SKM-1 treated with dmso at 0.1 percent for 144 hours (cell line): ENCODE measurements at regions not wholly inside any gene's neighbourhood (a gene's known extent, or its start where the extent isn't known, plus 50 kb on each side); places are given as distances from the start of the nearest gene placed in this dataset.

ENCODE experiments used
- DNase-seq: peaks from one replicate; lab custom pipeline; 2025; ENCODE audit not compliant: unreplicated experiment; lab: John Stamatoyannopoulos, UW

DNA sequence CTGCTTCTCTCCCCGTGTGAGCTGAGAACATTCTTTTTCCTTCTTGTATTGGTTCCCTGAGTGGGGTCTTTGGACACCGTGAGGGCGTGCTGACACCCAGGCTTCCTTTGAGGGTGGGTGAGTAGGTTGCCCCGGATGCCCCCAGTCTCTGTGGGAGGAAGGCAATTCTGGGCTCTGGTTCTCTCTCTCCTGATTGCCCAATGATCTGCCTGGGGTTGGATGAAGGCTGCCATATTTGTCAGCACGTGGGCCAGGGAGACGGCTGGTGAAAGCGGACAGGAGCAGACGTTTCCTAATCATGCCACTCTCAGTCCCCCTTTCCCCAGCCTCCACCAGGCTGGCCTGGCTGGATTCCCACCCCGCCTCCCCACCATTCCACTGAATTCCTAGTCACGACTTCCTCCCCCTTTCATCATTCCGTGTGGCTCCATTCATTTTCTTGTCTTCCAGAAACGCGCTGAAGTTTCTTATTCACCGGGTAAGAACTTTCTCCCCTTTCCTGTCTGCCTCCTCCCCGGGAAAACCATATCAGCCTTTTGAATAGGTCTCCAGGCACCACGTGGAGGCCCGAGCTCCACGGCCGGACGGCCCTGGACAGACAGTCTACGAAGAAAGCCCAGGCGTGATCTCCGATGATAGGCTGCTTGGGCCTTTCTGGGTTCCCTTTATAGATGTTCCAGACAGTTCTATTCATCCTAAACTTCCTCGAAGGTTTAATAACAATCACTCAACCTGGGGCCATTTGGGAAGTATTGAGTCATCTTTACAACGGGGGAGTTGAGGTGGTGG, 98.7 kb upstream of the NPTX2 start:
- no peak for DNase-seq

DNA sequence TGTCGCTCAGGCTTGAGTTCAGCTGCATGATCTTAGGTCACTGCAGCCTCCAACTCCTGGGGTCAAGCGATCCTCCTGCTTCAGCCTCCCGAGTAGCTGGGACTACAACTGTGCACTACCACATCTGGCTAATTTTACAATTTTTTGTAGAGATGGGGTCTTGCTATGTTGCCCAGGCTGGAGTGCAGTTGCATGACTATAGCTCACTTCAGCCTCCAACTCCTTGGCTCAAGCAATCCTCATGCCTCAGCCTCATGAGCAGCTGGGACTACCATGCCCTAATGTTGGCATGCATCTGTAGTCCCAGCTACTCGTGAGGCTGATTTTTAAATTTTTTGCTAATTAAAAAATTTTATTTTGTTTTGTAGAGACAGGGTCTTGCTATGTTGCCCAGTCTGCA, 101.9 kb upstream of the NPTX2 start:
- DNase-seq = no peak

DNA sequence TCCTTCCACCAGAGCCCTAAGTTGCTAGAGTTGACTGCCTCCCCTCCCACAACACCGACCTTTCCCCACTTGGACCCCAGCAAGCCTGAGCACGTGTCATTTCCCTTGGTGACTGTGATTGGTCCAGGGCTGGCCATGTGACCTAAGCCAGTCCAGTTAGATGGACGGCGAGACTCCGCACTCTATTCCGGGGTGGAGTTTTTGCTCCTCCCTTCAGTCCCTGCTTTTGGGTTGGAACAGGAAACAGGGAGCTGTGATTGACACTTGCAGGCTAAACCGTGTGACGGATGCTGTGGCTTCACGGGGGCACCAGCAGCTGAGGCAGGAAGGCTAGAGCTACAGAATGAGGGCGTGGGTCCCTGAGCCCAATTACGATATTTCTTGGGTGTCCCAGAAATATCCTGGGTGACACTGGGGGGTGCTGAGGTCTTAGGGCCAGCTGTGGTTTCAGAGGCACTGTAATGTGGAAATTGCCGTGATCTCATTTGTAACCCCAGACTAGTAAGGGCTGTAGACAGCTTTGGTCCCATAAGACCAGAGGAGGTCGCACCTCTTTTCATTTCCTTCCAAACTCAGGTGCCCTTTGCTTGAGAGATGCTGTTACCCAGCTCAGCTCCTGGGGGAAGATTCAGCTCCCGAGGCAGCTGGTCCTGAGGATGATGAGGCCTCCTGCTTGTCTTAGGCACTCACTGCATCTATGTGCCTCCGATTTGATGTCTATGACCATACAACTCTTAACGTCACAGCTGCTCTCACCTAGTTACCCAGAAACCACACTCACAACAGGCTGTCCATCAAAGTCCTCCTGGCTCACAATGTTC, 102.7 kb upstream of the NPTX2 start:
- no peak for DNase-seq

DNA sequence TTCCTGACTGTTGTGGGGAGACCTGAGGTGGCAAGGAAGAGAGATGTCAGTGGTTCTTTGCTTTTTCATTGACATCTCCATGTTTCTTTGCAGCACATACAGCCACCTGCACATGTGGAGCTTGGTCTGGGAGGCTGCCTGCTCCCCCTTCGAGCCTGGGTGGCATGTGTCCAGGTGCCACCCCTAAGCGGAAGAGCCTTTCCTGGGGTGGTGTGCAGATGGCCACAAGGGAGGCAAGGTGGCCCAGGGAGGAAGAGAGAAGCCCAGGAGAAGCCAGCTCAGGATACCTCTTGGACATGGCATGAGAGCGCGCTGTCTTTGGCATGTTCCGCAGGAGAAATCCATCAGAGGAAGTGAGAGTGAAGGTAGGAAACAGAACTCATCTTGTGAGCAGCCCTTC, 105.9 kb upstream of the NPTX2 start:
- no peak for DNase-seq

DNA sequence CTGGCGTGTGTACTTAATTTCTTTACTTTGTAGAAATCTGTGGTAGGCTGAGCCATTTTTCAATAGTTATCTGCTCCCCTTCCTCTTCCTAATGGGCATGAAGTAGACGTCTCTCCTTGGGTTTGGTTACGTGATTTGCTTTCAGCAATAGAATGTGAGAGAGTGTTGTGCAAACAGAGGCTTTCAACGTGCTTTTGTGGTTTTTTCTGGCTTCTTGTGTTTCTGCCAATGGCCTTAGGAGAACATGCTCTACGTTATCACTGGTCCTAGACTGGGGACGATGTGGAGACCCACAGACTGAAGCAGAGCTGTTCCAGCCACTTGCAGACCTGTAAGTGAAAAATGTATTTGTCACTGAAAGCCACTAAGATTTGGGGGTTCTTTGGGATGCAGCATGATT, 107.2 kb upstream of the NPTX2 start:
- DNase-seq = peak; percentile 2

DNA sequence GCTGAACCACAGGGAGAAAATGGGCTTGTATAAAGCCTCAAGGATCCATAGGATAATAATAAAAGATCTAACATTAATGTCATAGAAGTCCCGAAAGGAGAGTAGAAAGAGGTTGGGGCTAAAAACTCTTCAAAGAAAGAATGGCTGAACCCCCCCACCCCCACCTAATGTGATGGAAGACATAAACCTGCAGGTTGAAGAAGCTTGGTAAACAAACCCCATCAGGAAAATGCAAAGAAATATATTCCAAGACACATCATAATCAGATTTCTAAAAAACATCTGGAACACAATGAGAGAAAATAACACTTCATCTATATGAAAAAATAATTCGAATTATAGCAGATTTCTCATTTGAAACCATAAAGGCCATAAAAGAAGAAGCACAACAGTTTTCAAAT, 105.6 kb upstream of the BAIAP2L1 start:
- DNase-seq = no peak

DNA sequence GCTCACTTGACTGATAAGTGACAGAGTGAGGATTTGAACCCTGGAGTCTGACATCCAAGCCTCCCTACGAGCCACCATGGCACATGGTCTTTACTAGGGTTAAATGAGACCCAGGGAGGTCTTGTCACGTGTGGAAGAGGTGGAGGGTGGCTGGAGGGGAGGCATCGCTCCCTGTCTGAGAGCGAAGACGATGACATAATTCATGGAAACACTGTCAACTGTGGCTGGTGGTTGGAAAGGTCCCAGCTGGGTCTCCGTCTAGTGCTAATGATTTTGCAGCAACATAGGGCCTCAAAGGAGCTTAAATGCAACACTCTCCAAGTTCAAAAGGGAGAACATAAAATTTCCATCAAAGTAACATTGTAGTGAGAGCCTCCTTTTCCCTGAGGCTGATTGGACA, 99.9 kb upstream of the BAIAP2L1 start:
- no peak for DNase-seq

DNA sequence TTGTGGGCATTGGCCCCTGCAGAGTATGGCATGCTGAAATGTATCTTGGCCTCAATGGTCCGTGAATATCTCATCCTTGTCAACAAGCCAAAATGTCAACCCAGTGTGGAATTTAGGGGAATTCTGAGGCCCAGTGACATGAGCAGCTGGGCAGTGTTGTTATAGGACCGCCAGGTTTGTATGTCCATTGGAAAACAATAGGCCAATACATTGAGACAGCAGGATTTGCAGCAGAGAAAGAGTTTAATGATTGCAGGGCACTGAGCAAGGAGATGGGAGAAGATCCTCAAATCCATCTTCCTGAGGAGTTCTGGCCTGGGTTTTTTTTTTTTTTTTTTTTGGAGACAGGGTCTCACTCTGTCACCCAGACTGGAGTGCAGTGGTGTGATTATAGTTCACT, 95.7 kb upstream of the BAIAP2L1 start:
- DNase-seq = no peak

DNA sequence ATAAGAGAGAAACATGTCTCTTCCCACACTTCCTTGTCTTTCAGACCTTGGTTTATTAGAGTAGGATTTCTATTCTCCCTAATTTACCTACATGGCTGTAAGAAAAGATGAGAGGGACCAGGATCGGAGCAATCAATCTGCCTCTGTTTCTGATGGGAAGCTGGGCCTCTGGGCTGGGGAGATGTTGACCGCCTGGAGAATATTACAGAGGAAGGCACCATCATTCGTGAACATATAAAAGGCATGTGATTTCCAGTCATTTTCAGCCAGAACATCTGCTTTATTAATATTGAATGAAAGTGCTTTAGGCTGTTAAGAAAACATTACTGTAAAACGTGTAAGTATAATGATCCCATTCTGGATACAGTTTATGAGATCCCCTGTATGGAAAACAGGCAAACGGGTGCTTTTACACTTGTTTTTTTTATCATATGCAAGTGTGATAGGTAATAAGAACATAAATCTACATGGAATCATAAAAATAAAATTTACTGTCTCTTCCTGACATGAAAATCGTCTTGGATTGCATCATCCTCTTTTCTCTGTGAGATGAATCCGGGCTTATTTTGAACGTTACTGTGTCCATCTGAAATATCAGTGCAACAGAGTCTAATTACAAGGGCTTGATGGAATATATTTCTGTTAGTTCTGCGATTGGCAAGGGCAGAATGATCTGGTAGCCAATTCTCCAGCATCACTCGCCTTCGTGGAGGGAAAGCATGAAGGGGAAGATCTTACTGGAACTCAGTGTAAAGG, 94.5 kb upstream of the BAIAP2L1 start:
- DNase-seq = no peak

DNA sequence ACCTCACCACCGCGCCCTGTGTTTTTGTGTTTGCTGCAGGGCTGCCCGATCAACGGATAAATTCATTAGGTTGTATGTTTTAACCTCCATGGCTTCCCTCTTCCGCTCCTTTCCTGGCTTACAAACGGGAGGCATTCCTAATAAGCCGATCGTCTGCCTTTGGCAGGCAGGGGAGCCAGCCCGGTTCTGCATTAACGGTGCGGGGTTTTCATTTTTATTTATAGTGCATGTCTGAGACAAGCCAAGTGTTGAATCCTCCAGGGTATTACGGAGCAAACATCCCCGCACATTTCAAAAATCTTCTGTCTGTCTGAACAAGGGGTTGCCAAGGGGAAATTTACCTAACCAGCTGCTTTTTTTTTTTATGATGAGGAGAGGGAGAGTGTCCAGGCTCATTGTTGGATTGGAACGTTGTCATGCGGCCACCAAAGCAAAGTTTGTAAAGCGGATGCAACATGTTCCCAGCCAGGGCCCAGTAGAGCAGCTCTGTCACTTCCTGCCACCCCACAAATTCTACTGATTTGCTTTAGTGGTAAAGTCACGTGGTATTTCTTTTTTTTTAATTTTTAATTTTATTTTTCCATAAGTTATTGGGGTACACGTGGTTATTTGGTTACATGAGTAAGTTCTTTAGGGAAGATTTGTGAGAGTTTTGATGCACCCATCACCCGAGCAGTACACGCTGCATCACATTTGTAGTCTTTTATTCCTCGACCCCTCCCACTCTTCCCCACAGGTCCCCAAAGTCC, 92.3 kb upstream of the BAIAP2L1 start:
- no peak for DNase-seq

DNA sequence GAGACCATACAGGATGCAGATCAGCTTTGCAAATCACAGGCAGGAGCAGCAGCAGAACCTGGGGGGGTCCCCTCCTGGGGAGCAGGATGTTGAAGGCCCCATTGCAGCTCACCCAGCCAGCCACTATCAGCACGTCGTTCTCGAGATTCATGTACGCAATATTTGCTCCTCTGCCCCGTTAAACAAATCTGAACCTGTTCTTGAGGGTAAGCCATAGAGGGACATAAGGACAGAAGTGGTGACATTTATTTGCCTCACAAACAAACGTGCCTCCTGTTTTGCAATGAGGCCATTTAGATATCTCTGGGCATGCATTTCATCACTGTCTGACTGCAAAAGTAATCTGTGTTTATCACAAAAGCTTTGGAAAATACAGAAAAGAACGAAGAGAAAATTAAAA, 87.3 kb upstream of the BAIAP2L1 start:
- DNase-seq = no peak

DNA sequence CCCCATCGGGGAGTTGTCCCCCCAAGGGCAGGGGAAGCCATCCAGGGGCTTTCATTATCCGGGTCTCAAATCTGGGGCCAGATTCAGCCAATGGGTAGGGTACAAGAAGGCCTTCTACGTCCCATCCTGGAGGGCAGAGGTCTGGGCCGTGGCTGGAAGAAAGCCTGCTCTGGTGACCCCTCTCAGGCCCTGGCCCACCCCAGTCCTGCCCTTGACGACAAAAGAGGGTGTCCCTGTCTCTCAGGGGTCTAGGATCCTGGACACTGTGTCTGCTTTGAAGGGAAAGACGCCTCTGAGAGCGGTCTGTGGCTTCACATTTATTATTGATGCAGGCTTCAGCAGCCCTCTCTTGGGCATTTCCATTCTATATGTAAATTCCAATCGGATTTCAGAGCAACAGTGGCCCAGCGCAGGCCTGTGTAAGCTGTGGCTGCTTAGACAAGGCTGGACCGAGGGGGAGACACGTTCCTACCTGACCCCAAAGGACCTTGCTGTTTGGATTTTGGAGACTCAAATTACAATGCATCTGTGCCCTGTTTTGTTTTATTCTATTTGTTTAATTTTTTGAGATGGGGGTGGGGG, 83.2 kb upstream of the BAIAP2L1 start:
- DNase-seq = no peak

DNA sequence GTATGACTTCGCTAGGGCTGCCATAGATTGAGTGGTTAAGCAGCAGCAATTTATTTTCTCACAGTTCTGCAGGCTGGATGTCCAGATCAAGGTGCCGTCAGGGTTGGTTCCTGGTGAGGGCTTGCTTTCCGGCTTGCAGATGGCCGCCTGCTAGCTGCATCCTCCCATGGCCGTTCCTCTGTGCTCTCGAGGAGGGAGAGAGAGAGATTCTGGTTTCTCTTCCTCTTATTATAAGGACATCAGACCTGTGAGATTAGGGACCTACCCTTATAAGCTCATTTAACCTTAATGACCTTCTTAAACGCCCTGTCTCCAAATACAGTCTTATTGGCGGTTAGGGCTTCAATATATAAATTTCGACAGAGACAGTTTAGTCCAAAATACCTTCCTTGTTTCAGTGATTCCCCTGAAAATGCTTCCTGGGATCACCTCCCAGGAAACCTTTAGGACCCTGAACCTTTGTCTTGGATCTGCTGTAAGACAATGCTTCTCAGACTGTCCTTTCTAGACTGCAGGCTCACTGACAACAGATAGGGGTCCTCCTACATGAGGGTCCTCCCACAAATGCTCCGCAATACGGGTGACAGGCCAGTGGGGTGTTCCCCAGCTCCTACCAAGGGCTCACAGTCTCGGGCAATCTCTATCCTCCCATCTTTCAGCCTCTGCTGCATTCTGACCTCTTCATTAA, 82.5 kb upstream of the BAIAP2L1 start:
- no peak for DNase-seq

DNA sequence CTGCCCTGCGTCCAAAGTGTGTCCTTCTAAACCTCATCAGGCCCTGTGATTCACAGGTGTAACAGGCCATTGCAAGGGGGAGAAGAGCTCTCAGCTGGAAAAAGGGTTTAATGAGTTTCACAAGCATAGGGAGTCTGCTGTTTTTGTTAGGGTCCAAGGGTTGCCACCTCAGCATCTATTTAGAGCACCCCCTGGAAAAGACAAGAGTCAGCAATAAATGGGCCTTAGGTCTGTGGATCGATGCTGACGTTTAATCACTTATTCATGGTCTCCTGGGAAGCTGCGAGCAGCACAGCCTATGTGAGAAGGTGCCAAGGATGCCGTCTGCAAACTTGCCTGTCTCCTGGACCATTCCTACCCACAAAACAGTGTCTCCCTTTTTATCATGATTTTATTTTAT, 78.4 kb upstream of the BAIAP2L1 start:
- DNase-seq = no peak

DNA sequence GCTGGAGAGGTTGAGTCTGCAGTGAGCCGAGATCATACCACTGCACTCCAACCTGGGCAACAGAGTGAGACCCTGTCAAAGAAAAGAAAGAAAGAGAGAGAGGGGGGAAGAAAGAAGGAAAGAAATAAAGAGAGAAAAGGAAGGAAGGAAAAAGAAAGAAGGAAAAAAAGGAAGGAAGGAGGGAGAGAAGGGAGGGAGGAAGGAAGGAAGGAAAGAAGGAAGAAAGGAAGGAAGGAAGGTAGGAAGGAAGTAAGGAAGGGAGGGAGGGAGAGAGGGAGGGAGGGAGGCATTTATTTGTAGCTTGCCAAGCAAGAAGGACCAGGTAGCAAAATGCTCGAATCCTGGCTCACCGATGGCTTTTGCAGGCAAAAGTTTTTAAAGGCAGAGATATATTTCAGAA, 74.5 kb upstream of the BAIAP2L1 start:
- DNase-seq = no peak

DNA sequence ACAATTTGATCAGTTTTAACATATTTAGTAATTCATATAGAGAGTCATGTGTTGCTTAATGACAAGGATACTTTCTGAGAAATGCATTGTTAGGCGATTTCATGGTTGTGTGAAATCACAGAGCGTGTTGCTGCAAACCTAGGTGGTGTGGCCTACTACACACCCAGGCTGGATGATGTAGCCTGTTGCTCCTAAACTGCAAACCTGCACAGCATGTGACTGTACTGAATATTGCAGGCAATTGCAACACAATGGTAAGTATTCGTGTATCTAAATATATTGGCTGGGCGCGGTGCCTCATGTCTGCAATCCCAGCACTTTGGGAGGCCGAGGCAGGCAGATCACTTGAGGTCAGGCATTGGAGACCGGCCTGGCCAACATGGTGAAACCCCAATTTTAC, 73.7 kb upstream of the BAIAP2L1 start:
- DNase-seq = peak; percentile 10

DNA sequence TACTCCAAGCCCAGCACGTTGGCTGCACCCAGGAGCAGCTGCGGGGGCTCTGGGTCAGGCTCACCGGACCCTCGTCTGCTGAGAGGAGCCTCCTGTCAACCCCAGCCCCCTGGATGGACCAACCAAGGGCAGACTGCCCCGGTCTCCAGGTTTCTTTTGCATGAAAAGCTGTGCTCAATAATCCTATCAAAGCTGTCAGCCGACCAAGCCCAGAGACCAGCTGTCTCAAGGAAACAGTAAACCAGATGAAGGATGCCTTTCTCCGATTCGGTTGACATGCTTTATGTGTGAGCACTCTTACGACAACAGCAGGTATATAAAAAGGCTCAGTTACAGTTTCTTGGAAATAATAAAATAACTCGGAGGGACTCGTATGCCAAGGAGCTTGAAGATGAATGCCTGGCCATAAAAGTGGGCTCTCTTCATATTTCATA, 71.6 kb upstream of the BAIAP2L1 start:
- DNase-seq = no peak

DNA sequence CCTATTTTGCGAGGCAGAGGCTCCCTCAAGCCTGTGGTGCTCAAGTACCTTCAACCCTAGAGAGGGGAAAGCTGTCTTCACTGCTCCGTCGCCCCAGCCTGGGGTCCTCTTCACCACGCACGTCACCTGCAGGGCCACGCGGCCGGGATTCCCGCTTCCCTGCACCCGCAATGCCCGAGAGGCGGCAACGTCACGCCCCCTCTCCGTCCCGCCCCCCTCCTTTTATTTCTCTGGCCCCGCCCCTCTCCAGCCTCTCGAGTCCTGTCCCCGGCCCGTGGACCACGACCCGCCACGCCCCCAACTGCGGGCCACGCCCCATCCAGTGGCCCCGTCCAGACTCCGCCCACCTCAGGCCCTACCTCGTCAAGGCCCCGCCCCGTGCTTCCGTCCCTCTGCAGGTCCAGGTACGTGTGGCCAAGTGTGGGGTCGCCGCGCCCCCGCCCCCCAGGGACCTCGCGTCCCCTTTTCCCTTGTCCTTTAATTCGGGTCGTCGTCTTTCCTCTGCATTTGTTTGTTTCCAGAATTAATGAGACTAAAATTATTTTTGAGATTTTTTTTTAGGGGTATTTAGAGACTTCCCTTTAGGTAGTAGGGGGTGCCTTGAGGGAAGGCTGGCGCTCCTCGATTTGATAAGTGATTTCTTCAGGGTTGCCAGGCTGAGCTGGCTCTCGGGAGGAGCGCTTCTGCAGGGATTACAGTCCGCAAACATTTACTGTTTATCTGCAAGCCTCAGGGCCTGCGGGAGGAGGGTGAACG, 69.8 kb upstream of the BAIAP2L1 start:
- no peak for DNase-seq

DNA sequence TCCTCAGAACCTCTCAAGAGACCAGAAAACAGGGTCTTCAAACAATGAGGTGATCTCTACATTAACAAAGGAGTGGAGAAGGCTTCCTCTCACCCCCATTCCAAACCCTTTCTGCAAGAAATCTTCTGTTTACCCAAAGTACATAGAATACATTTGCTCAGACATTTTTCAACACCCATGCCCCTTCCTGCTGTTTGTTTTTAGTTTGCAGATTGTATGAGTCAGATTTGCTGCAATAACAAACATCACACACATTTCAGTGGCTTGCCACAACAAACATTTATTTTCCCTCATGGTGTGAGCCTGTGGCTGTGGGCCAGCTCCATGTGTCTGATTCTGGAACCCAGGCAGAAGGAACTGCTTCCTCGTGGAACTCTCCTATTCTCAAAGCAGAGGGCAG, 68.2 kb upstream of the BAIAP2L1 start:
- no peak for DNase-seq
